HG03521 (cell line): ENCODE measurements at regions not wholly inside any gene's neighbourhood (a gene's known extent, or its start where the extent isn't known, plus 50 kb on each side); places are given as distances from the start of the nearest gene placed in this dataset.
"Not testable (repeated sequence)": the region's sequence is repeated elsewhere in the genome, so short reads cannot be mapped to it uniquely, and the experiment has no call there.

Experiments
- ATAC-seq: cut with Tn5 transposase; IDR thresholded peaks from one replicate; pipeline ENCODE4 v1.9.1; 2021; ENCODE audit warnings: mild to moderate bottlenecking, moderate library complexity; ENCODE audit not compliant: unreplicated experiment

- peak; percentile 95 for ATAC-seq
These were observed 59.1 kb downstream of the ZNF467 start for GRCh38 chr7:149714081-149714909.

DNA sequence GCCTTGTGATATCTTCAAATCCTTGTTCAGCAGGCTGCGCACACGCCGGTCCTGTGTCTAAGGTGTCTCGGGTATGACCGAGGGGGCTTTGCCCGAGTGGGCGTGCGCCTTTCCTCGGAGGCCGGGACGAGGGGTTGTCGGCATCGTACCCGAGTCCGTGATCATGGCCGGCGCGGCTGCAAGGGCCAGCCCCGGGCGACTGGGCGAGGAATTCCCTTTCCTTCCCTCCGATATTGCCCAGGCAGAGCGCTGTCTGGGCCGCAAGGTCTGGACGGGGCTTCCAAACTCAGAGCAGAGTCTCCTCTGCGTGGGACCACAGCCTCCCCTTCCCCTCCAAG is 59.7 kb downstream of the ZNF467 start:
- no peak for ATAC-seq

DNA sequence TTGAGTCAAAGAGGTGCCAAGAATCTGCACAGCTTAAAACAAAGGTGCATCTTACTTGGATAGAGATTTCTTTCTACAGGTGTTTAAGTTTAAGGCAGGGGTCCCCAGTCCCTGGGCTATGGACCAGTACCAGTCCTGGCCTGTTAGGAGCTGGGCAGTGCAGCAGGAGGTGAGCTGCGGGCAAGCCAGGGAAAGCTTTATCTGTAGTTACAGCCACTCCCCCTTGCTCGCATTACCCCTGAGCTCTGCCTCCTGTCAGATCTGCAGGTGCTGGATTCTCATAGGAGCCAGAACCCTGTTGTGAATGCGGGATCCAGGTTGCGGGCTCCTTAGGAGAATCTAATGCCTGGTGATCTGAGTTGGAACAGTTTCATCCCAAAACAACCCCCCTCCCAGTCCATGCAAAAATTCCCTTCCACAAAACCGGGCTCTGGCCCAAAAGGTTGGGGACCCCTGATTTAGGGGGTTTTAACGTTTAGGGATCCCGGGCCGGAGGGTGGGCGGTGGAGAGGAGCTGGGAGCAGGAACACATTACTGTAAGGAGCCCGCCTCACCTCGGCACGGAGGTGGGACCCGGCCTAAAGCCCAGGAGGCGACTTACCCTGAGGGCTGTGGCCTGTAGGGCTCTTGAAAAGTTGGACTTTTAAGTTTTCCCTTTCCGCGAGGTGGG is 60.2 kb downstream of the ZNF467 start:
- ATAC-seq, result no peak

GRCh38 chr7:149708026-149708425 is 65.4 kb downstream of the ZNF467 start:
- no peak for ATAC-seq

DNA sequence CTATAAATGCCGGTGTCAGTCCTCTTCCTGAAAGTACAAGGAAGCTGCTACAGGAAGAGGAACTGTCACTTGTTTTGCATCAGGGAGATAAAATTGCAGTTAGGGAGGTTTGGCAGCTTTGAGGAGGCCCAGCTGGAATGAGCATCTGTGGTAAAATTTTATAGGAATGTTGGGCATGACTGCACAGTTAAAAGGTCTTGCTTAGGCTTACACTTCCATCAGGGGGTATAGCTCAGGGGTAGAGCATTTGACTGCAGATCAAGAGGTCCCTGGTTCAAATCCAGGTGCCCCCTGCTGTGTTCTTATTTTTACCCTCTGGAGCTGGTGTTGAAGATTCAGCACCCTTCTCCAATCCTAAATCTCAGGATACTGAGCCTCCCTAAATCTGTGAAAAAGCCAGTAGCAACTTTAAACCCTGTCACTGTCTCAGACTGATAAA is 65.9 kb downstream of the ZNF467 start:
- ATAC-seq, result no peak

DNA sequence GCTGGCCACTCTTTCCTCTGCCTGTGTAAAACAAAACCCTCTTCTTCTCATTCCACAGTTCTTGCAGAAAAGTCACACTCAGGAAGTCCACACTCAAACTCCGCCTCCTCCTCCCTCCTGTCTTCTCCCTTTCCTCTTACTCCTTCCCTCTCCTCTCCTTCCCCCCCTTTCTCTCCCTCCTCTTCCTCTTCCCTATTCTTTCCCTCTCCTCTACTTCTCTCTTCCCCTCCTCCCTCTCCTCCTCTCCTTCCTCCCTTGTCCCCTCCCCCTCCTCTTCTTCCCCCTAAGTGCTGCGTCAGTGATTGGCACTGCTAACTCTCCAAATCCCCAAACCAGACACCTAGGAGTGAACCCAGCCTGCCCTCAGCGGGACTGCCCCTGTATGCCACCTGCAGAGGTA is 67.0 kb downstream of the ZNF467 start:
- no peak for ATAC-seq

- ATAC-seq, result no peak
These were observed 68.9 kb downstream of the ZNF467 start for GRCh38 chr7:149704507-149704906.

- no peak for ATAC-seq
These were observed 70.2 kb downstream of the ZNF467 start for GRCh38 chr7:149703044-149703650.

GRCh38 chr7:149701495-149702240 is 71.7 kb downstream of the ZNF467 start:
- ATAC-seq, result no peak

- not testable (repeated sequence) for ATAC-seq
These were observed 75.6 kb downstream of the ZNF467 start for GRCh38 chr7:149697767-149698166.

DNA sequence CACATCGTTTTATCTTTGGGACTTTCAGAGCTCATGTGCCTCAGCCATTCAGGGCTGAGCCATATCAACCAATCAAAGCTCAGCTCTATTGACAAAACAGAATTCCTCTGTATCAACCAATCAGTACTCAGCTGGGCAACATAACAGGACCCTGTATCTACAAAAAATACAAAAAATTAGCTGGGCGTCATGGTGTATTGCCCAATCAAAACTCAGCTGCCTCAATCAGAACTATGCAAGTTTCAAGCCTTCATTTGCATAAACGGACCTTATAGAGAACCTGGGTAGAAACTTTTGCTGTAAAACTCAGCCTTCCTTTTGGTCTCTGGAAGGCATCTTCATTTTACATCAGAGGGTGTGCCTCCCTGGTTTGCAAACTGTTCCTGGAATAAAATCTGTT is 77.1 kb downstream of the ZNF467 start:
- no peak for ATAC-seq

DNA sequence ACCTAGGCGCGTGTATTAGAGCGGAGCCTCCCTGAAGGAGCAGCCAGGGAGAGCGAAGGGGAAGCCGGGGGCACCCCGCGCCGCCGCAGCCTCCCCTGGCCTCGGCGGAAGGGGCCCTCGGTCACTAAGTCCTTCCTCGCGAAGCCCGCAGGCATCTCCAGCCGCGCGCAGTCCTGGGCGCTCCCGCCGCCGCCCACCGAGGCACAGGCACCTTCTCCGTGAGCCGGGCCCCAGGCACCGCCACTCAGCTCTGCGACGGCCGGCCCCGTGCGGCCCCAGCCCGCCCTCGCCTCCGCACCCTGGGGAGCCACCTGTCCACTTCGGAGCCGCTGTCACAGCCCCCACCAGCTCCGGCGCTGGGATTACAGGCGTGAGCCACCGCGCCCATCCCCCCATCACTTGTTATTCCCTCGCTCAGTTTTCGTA is 80.8 kb downstream of the ZNF467 start:
- no peak for ATAC-seq

- no peak for ATAC-seq
These were observed 81.3 kb downstream of the ZNF467 start for GRCh38 chr7:149692056-149692455.

- ATAC-seq, result no peak
These were observed 82.5 kb downstream of the ZNF467 start for GRCh38 chr7:149690688-149691446.

DNA sequence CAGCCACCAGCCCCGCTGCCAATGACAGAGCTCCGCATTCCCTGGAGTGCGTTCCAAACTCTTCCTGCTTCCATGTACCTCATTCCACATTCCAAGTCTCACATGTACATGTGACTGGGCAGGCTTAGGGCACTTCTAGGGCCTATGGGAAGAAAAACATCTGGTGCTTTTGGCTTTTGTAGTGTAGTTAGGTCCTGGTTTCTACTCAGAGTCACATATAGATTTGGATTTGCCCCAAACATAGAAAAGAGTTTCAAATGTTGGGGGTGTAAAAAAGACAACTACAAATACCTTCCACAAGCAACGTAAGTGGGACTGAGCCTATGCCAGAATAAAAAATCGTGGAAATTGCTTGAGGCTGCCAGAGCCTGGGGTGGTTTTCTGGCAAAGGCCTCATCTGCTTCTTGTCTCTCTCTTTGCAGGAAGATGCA is 84.1 kb downstream of the ZNF467 start:
- ATAC-seq, result no peak

DNA sequence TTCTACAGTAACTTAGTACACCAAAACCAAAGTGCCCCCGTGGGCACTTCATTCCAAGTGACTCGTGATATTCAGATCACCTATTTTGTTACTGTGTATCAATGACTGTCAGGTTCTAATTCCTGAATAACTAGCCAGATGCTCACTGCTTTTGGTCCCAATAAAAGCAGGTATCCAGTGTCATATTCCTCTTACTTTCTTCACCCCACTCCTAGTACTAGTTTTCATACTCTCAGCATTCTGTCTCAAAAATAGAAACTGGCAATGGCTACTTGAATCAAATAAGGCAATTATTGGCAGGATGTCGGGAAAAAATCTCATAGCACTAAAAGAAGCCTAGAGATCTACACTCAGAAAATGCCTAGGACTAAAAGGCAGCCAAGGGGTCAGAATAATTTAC is 84.6 kb downstream of the ZNF467 start:
- no peak for ATAC-seq

DNA sequence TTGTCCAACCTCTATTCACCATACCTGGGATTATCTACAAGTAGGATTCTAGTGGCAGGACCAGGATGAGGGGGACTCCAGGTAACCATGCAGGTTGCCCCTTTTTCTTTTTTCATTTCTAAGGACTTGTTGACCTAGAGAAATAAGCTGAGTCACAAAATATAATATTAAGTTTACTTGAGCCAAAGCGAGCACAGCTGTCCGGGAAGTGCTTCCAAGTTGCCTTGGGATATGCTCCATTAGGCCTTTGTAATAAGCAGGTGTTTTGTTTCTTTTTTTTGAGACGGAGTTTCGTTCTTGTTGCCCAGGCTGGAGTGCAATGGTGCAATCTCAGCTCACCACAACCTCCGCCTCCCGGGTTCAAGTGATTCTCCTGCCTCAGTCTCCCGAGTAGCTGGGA is 85.6 kb downstream of the ZNF467 start:
- not testable (repeated sequence) for ATAC-seq

DNA sequence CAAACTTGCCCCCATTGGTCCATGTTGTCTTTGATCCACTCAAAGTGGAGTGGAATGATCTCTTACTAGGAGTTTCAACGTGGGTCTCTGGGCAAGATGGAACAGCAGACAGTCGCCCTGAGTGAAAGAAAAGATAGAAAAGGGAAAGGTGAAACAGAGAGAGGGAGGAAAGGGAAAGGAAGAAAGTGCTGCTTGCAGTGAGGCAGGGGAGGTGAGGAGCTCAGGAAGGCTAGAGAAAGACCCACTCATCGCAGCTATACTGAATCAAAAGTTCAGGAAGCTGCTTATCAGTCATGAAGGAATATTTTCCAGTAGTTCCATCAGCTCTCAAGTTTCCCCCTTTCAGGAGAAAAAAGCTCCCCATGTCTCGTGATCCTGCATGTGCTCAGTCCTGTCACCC is 86.9 kb downstream of the ZNF467 start:
- no peak for ATAC-seq

- ATAC-seq, result no peak
These were observed 87.4 kb downstream of the ZNF467 start for GRCh38 chr7:149686011-149686410.

DNA sequence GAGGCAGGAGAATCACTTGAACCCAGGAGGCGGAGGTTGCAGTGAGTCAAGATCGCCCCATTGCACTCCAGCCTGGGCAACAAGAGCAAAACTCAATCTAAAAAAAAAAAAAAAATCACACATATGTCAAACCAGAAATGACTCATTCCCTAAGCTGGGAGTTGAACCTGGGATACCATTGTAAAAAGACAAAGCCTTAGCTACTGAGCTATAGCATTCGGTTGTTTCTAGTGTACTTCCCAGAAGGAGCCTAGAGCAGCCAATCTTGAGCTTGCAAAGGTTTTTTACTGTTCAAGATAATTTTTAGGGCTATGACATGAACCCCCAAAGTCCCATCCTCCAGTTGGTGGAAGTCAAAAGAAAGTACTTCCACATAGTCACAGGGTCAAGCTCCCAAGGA is 87.9 kb downstream of the ZNF467 start:
- no peak for ATAC-seq

DNA sequence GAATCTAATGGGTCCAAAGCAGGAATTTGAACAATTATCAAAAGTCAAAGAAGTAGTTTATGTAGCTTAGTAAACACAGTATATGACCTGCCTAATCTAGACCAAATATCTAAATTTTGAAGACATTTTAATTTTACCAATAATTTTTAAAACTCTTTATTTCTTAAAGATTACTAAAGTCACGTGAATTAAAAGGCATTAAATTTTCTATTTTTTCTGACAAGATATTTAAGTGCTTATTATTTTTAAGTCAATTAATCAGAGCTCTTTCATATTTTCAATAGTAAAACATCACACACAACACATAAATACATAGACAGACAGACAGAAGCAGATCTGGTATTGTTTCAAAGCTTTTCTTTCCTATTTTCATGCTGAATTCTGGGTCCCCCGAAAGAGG is 89.5 kb downstream of the ZNF467 start:
- ATAC-seq, result no peak
